OCI-LY7 (cell line): ENCODE measurements at regions not wholly inside any gene's neighbourhood (a gene's known extent, or its start where the extent isn't known, plus 50 kb on each side); places are given as distances from the start of the nearest gene placed in this dataset.

Source experiments
- BruUV-seq: library from RNA; stranded (reverse); fragments of 400-500 nt; replicated peaks from 2 replicates; lab custom pipeline; 2021; lab: Mats Ljungman, UMichigan
- CTCF ChIA-PET: fragments of 300-600 bp; sonication (Branson Sonifier 250); formaldehyde crosslinking; loops from one replicate; lab custom pipeline; 2022; ENCODE audit warnings: antibody characterized with exemption; ENCODE audit not compliant: unreplicated experiment; lab: Charles Lee
- POLR2A ChIA-PET: fragments of 300-600 bp; sonication (Branson Sonifier 250); formaldehyde crosslinking; loops from one replicate; lab custom pipeline; 2022; ENCODE audit warnings: antibody characterized with exemption; lab: Charles Lee
- DNase-seq: peaks from one replicate; pipeline ENCODE4 v3.0.0-alpha.2; 2015; ENCODE audit warnings: low spot score
- H2AFZ ChIP-seq: fragments of 200-600 bp; sonication (generic), shearing (Covaris generic); 2 replicates; pipeline ENCODE4 v1.6.1; 2014; ENCODE audit warnings: mild to moderate bottlenecking, antibody characterized with exemption, low read length, moderate library complexity
- H3K27ac ChIP-seq: fragments of 200-600 bp; sonication (generic); 2 replicates; pipeline ENCODE4 v1.5.1; 2014; ENCODE audit warnings: mixed run types, low read depth, mild to moderate bottlenecking, moderate library complexity, low read length, inconsistent platforms; ENCODE audit not compliant: poor library complexity, severe bottlenecking
- H3K36me3 ChIP-seq: fragments of 200-600 bp; sonication (generic); 2 replicates; pipeline ENCODE4 v1.6.1; 2014; ENCODE audit warnings: mild to moderate bottlenecking, antibody characterized with exemption, low read length, moderate library complexity, mixed read lengths; ENCODE audit not compliant: insufficient read depth
- H3K4me1 ChIP-seq: fragments of 200-600 bp; sonication (generic); 2 replicates; pipeline ENCODE4 v1.5.1; 2014; ENCODE audit warnings: mild to moderate bottlenecking, low read length; ENCODE audit not compliant: insufficient read depth, poor library complexity, severe bottlenecking
- H3K4me2 ChIP-seq: fragments of 200-600 bp; sonication (generic); 2 replicates; pipeline ENCODE4 v1.6.1; 2014; ENCODE audit warnings: mild to moderate bottlenecking, low read length
- H3K4me3 ChIP-seq: fragments of 200-600 bp; sonication (generic); 2 replicates; pipeline ENCODE4 v1.5.1; 2014; ENCODE audit warnings: mild to moderate bottlenecking, low read depth, low read length; ENCODE audit not compliant: poor library complexity, severe bottlenecking
- H3K79me2 ChIP-seq: fragments of 200-600 bp; sonication (generic); 2 replicates; pipeline ENCODE4 v1.6.1; 2016; ENCODE audit warnings: low read depth, mild to moderate bottlenecking, low read length, moderate library complexity, mixed read lengths; ENCODE audit not compliant: insufficient read depth
- H3K9me2 ChIP-seq: fragments of 200-600 bp; sonication (generic); 2 replicates; pipeline ENCODE4 v1.6.1; 2016; ENCODE audit warnings: mild to moderate bottlenecking, low read length, mixed read lengths; ENCODE audit not compliant: insufficient read depth
- H3K9me3 ChIP-seq: fragments of 200-600 bp; sonication (generic); 2 replicates; pipeline ENCODE4 v1.6.1; 2014; ENCODE audit warnings: mild to moderate bottlenecking, mixed run types, low read length, mixed read lengths
- H4K20me1 ChIP-seq: fragments of 200-600 bp; sonication (generic); 2 replicates; pipeline ENCODE4 v1.6.1; 2014; ENCODE audit warnings: mild to moderate bottlenecking, antibody characterized with exemption, low read length, moderate library complexity, mixed read lengths; ENCODE audit not compliant: insufficient read depth
- CTCF ChIP-seq: fragments of 200-600 bp; sonication (generic); conservative IDR thresholded peaks from 2 replicates; pipeline ENCODE4 v1.5.1; 2014; ENCODE audit warnings: mild to moderate bottlenecking, antibody characterized with exemption, low read length, moderate library complexity, mixed read lengths
- EZH2phosphoT487 ChIP-seq: fragments of 200-600 bp; sonication (generic); IDR thresholded peaks from 2 replicates; pipeline ENCODE4 v1.6.1; 2018; ENCODE audit warnings: low read depth, borderline replicate concordance, mild to moderate bottlenecking, mixed run types, antibody characterized with exemption, low read length, moderate library complexity, mixed read lengths
- intact Hi-C: fragments of 100-400 bp; cut with micrococcal nuclease; formaldehyde crosslinking; loops from one replicate; pipeline ENCODE4 v1.10.0; 2022; ENCODE audit not compliant: unreplicated experiment

- BruUV-seq = no TSS peak
- intact Hi-C loops = no loop called here
- TF ChIP-seq CTCF (no peak), EZH2phosphoT487 (no peak)
Observed at GRCh38 chr9:115533511-115533910, 415.6 kb upstream of the TNC start.

GRCh38 chr9:115540091-115540490 lies 422.1 kb upstream of the TNC start:
- H2AFZ ChIP-seq = no peak overlapping the region
- H3K36me3 ChIP-seq = no peaks in the 10 kb centered on the region
- CTCF ChIA-PET = no interaction called here
- no peak overlapping the region for H3K4me2 ChIP-seq
- BruUV-seq = no TSS peak
- POLR2A ChIA-PET = no interaction called here
- no peaks in the 10 kb centered on the region for H4K20me1 ChIP-seq
- H3K9me2 ChIP-seq = no peaks in the 10 kb centered on the region
- intact Hi-C loops = no loop called here
- H3K27ac ChIP-seq = no peak overlapping the region
- no peaks in the 10 kb centered on the region for H3K9me3 ChIP-seq
- TF ChIP-seq EZH2phosphoT487 (no peak), CTCF (no peak)
- H3K79me2 ChIP-seq = no peaks in the 10 kb centered on the region
- DNase-seq = no peak
- no peak overlapping the region for H3K4me3 ChIP-seq
- no peaks in the 10 kb centered on the region for H3K4me1 ChIP-seq

More at GRCh38 chr9:115533511-115533910, 415.6 kb upstream of the TNC start:
- H3K4me2 ChIP-seq = no peak overlapping the region
- no peaks in the 10 kb centered on the region for H4K20me1 ChIP-seq
- H3K27ac ChIP-seq = no peak overlapping the region
- DNase-seq = no peak
- no peaks in the 10 kb centered on the region for H3K9me2 ChIP-seq
- no peak overlapping the region for H2AFZ ChIP-seq
- CTCF ChIA-PET = no interaction called here
- no peak overlapping the region for H3K4me3 ChIP-seq
- H3K9me3 ChIP-seq = no peaks in the 10 kb centered on the region
- no peaks in the 10 kb centered on the region for H3K79me2 ChIP-seq
- H3K36me3 ChIP-seq = no peaks in the 10 kb centered on the region
- POLR2A ChIA-PET = no interaction called here
- no peaks in the 10 kb centered on the region for H3K4me1 ChIP-seq

- intact Hi-C loops = no loop called here
- no peak for DNase-seq
- TF ChIP-seq EZH2phosphoT487 = no peak
- TF ChIP-seq CTCF = no peak
- H3K36me3 ChIP-seq = no peaks in the 10 kb centered on the region
- no peaks in the 10 kb centered on the region for H3K79me2 ChIP-seq
- no peak overlapping the region for H3K4me2 ChIP-seq
- H4K20me1 ChIP-seq = no peaks in the 10 kb centered on the region
- BruUV-seq = no TSS peak
- H2AFZ ChIP-seq = no peak overlapping the region
- no peak overlapping the region for H3K4me3 ChIP-seq
- no peaks in the 10 kb centered on the region for H3K4me1 ChIP-seq
- H3K9me2 ChIP-seq = no peaks in the 10 kb centered on the region
- POLR2A ChIA-PET = interaction anchor here (0.6 kb wide), 1 partner anchor 110 kb away, joined by 3 read pairs; no protein-coding TSS in a partner anchor
- H3K27ac ChIP-seq = no peak overlapping the region
- CTCF ChIA-PET = no interaction called here
- H3K9me3 ChIP-seq = no peaks in the 10 kb centered on the region
Observed at GRCh38 chr9:115543511-115543910, 425.6 kb upstream of the TNC start.
